Peyer's patch (tissue), 4 donors: ENCODE measurements at regions not wholly inside any gene's neighbourhood (a gene's known extent, or its start where the extent isn't known, plus 50 kb on each side); places are given as distances from the start of the nearest gene placed in this dataset.
A peak's percentile ranks its signal among the peaks of the same experiment; 100 is the strongest.

Source experiments
- DNase-seq, 3 donors: peaks; one replicate each; pipeline ENCODE4 v3.0.0-alpha.2; 2017 to 2019
- H3K27ac ChIP-seq, 4 donors: fragments of 200-600 bp; sonication (generic); one replicate each; pipeline ENCODE4 v1.5.1; 2016 to 2019
- H3K27me3 ChIP-seq, 2 donors: fragments of 200-600 bp; sonication (generic); one replicate each; pipeline ENCODE4 v1.5.1; 2019
- H3K36me3 ChIP-seq, 3 donors: fragments of 200-600 bp; sonication (generic); one replicate each; pipeline ENCODE4 v1.5.1; 2016 to 2019
- H3K4me1 ChIP-seq, 4 donors: fragments of 200-600 bp; sonication (generic); one replicate each; pipeline ENCODE4 v1.5.1; 2016 to 2019
- H3K4me3 ChIP-seq, 4 donors: fragments of 200-600 bp; sonication (generic); 1 replicate in 3 of 4; 2 replicates in 1 of 4; pipeline ENCODE4 v1.5.1; 2016 to 2019; ENCODE audit warnings: mild to moderate bottlenecking in 1 of 4
- H3K9me3 ChIP-seq, 4 donors: fragments of 200-600 bp; sonication (generic); one replicate each; pipeline ENCODE4 v1.5.1; 2016 to 2019; ENCODE audit warnings: mild to moderate bottlenecking in 1 of 4
- POLR2A ChIP-seq, 2 donors: fragments of 450-650 bp; IDR thresholded peaks; one replicate each; pipeline ENCODE4 v1.5.1; 2017; ENCODE audit warnings: antibody characterized with exemption in 2 of 2, mild to moderate bottlenecking in 2 of 2, moderate library complexity in 2 of 2
- TF ChIP-seq, protein P1 (sequence below), 6 experiments: fragments of 450-650 bp in 4 of 6; fragments of 200-600 bp in 2 of 6; sonication (generic) in 1 of 6; IDR thresholded peaks; one replicate each; pipeline ENCODE4 v1.5.1; 2017 to 2019; ENCODE audit warnings: antibody characterized with exemption in 6 of 6, mild to moderate bottlenecking in 3 of 6, moderate library complexity in 1 of 6

DNA sequence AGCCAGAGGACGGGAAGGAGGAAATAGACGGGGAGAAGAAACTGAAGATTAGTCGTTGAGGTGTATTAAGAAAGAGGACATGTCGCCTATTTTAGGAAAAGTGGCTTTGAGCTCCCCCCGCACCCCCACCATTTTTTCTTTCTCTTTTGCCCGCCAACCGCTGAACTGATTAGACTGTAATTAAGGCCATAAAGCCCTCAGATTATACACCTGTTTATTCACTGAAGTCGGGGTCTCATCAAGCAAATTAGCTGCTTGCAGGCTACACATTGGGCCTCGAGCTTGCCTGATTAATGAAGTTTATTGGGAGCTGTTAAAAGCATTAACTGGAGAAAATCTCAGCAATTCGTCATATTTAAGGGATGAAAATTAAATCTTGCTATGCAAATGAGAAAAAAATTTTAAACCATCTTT lies 119.4 kb upstream of the RRP15 start:
- no peak for TF ChIP-seq POLR2A (IDR thresholded peaks at IDR 0.05)
- TF ChIP-seq, protein P1, sequence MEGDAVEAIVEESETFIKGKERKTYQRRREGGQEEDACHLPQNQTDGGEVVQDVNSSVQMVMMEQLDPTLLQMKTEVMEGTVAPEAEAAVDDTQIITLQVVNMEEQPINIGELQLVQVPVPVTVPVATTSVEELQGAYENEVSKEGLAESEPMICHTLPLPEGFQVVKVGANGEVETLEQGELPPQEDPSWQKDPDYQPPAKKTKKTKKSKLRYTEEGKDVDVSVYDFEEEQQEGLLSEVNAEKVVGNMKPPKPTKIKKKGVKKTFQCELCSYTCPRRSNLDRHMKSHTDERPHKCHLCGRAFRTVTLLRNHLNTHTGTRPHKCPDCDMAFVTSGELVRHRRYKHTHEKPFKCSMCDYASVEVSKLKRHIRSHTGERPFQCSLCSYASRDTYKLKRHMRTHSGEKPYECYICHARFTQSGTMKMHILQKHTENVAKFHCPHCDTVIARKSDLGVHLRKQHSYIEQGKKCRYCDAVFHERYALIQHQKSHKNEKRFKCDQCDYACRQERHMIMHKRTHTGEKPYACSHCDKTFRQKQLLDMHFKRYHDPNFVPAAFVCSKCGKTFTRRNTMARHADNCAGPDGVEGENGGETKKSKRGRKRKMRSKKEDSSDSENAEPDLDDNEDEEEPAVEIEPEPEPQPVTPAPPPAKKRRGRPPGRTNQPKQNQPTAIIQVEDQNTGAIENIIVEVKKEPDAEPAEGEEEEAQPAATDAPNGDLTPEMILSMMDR (IDR thresholded peaks at IDR 0.05), result no peak
- H3K36me3 ChIP-seq, result no peaks in the 10 kb centered on the region
- H3K9me3 ChIP-seq, result no peaks in the 10 kb centered on the region
- DNase-seq, result no peak
- H3K27me3 ChIP-seq, result peaks cover 0 to 22% of the 10 kb centered on the region in 2 donors
- H3K4me3 ChIP-seq, result peak overlapping the region; percentile 28 to 58 (median 42)
- peaks cover 0 to 19% (median 5%) of the 10 kb centered on the region in 4 donors for H3K4me1 ChIP-seq
- H3K27ac ChIP-seq, result no peak overlapping the region

DNA sequence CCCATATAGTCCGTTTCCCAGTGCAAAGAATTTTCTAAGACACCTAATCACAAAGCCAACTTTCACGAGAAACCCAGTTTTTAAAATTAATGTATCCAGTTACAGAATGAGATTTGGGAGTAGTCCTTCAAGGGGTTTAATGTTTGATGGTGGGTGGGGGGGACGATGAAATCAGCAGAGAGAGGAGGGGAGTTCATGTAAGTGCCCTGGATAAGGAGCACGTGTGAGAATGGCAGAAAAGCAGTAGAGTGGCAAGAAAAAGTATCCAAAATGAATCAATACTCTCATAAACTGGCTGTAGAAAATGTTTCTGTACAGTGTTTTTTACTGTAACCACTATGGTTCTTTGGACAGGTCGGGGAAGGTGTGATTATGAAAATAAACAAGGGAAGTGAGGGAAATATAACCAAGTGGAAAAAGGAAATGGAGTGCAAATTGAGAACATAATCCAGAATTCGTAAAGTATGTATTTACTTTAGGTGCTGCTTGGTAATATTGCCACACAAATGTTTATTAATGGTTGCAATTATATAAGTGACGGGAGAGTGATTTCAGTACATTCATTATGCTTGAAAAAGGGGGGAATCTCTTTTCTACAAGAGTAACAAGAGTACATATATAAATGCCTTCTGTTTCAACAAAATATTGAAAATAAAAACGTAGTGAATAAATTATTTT lies 118.7 kb upstream of the RRP15 start:
- Histone ChIP-seq H3K27ac (no peak overlapping the region), H3K27me3 (peaks cover 0 to 22% of the 10 kb centered on the region in 2 donors), H3K4me3 (no peak overlapping the region), H3K9me3 (no peaks in the 10 kb centered on the region), H3K36me3 (no peaks in the 10 kb centered on the region), H3K4me1 (peaks cover 0 to 19% (median 5%) of the 10 kb centered on the region in 4 donors)
- no peak for DNase-seq
- TF ChIP-seq, protein P1 (IDR thresholded peaks at IDR 0.05), result no peak
- no peak for TF ChIP-seq POLR2A (IDR thresholded peaks at IDR 0.05)

DNA sequence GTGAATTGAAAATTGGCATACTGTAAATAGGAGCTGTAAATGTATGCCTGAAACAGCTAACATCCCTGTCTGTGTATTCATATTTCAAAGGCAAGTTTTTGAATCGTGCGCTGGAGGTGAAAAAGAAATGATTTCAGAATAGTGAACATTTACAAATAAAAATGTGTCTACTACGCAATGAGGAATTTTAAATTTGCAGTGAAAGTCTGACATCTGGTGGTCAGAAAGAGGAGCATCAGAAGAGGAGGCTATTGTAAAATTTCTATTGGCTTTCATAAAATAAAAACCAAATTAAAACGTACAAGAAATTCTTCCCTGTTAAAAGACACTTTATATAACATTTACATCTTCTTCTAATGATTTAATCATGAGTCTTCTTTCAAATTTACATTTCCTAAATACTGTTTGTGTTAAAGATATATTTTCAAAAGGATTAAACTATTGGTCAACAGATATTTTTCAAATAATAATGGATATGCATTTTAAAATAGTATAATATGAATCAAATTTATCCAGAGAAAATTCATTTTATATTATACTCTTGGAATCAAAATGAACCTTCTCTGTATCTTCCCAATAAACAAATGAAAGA lies 113.7 kb upstream of the RRP15 start:
- no peaks in the 10 kb centered on the region for H3K36me3 ChIP-seq
- no peaks in the 10 kb centered on the region for H3K9me3 ChIP-seq
- H3K27me3 ChIP-seq, result no peaks in the 10 kb centered on the region
- DNase-seq, result no peak
- no peak overlapping the region for H3K27ac ChIP-seq
- TF ChIP-seq, protein P1 (IDR thresholded peaks at IDR 0.05), result peak in 5 of 6 experiments; percentile 33 to 66 (median 63)
- TF ChIP-seq POLR2A (IDR thresholded peaks at IDR 0.05), result no peak
- no peak overlapping the region for H3K4me3 ChIP-seq
- no peaks in the 10 kb centered on the region for H3K4me1 ChIP-seq

GRCh38 chr1:218182455-218182854 lies 102.6 kb upstream of the RRP15 start:
- H3K27ac ChIP-seq, result no peak overlapping the region
- DNase-seq, result no peak
- no peaks in the 10 kb centered on the region for H3K36me3 ChIP-seq
- TF ChIP-seq, protein P1 (IDR thresholded peaks at IDR 0.05), result no peak
- TF ChIP-seq POLR2A (IDR thresholded peaks at IDR 0.05), result no peak
- H3K4me1 ChIP-seq, result no peaks in the 10 kb centered on the region
- H3K27me3 ChIP-seq, result no peaks in the 10 kb centered on the region
- no peaks in the 10 kb centered on the region for H3K9me3 ChIP-seq
- no peak overlapping the region for H3K4me3 ChIP-seq

DNA sequence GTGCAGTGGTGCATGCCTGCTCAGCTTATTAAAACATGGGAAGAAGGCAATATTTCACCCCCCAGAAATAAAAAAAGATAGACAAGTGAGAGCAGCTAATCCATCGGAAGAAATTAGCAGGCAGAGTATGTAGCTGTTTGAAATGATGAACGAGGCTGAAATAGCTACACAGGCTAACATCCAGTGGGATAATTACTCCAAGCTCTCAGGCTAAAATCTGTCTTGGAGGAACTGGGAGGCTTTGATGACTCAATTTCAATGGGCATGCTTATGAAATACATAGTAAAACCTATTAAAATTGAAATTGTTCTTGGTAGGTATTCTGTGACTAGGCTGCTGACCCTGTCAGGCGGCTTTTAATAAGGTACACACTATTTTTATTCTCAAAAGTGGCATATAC lies 84.1 kb upstream of the RRP15 start:
- H3K9me3 ChIP-seq, result no peaks in the 10 kb centered on the region
- no peaks in the 10 kb centered on the region for H3K4me1 ChIP-seq
- H3K27ac ChIP-seq, result no peak overlapping the region
- no peaks in the 10 kb centered on the region for H3K27me3 ChIP-seq
- no peak overlapping the region for H3K4me3 ChIP-seq
- DNase-seq, result no peak
- TF ChIP-seq, protein P1 (IDR thresholded peaks at IDR 0.05), result no peak
- TF ChIP-seq POLR2A (IDR thresholded peaks at IDR 0.05), result no peak
- no peaks in the 10 kb centered on the region for H3K36me3 ChIP-seq
